NCI-H748 (cell line): ENCODE measurements at regions not wholly inside any gene's neighbourhood (a gene's known extent, or its start where the extent isn't known, plus 50 kb on each side); places are given as distances from the start of the nearest gene placed in this dataset.

Experiments
- DNase-seq: peaks from one replicate; lab custom pipeline; 2025; ENCODE audit not compliant: unreplicated experiment; lab: John Stamatoyannopoulos, UW

DNA sequence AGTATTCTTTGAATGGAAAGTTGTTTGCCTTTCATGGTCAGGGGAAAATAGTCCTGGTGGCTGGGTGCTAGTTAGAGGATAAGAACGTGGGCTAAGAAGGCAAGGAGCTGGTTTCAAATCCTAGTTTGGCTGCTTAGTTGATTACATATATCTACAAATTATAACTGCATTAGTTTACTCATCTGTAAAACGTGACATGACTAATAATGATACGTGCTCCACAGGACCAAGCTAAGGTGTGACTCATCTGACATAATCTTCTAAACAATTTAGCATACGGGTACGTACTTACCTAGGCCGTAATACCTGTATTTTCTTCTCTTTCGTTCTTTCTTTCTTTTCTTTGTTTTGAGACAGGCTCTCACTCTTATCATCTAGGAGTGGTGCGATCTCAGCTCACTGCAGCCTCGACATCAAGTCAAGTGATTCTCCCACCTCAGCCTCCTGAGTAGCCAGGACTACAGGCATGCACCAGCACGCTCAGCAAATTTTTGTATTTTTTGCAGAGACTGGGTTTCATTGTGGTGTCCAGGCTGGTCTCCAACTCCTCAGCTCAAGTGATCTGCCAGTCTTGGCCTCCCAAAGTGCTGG lies 1274.2 kb upstream of the GJE1 start:
- DNase-seq, result no peak

DNA sequence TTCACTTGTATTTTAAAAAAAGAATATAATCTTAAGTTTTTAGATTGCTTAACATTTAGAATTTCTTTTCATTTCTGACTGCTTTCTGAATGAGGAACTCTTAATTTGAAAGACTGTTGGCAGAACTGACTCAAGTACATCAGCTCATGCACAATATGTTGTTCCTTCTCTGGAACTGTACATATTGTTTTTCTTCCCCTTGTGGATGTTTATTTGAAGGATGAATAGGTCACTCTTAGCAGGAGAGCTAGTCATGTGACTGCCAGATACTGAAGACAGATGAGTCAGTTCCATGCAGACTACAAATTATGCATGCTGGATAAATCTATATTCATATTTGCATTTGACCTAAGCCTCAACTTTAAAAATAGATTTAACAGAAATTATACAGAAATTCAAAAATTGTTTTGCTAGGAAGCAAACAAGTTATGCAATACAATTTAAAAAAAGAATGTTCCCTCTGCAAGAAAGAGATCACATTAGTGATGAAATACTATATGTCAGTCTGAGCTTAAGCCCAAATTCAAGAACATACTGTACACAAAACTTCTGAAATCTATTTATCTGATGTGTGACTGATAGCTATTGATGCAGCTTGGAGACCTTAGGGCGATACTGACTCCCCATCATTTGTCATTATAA lies 1274.9 kb upstream of the GJE1 start:
- no peak for DNase-seq

- DNase-seq, result no peak
Observed at GRCh38 chr6:140855520-140855919, 1277.2 kb upstream of the GJE1 start.

- no peak for DNase-seq
Observed at GRCh38 chr6:140854318-140854717, 1278.4 kb upstream of the GJE1 start.

- no peak for DNase-seq
Observed at GRCh38 chr6:140850438-140850837, 1282.3 kb upstream of the GJE1 start.

- no peak for DNase-seq
Observed at GRCh38 chr6:140849456-140849855, 1283.3 kb upstream of the GJE1 start.

- no peak for DNase-seq
Observed at GRCh38 chr6:140847262-140847645, 1285.5 kb upstream of the GJE1 start.

DNA sequence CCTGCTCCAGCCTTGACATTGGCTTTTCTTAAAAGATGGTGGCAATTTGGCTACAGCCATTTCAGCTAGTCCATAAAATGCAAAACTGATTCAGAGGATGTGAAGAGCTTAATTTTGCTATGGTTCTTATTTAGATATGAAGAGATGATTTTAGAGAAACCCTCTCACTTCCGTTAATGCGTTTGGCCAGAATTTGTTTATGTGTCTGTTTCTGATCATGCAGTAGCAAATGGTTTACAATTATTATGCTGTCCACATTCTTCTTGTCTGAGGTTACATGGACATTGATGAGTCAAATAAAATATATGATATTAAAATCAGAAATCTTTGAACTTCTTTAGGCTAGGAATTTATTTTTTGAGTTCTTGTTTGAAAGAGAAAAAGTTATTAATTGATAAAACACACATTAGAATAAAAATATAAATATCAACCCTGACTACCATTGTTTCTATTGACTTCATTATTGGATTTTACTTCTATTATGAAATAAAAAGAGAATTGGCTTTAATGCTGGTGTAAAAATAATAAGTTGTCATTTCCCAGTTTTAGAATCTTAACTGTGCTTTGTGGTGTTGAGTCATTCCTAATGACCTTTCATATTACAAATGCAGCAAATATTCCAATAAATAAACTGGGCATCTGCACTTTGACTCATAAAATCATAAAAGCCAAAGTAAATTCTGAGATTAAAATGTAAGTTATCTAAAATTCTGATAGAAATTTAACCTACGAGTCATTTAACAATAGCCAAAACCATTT lies 1286.0 kb upstream of the GJE1 start:
- no peak for DNase-seq

GRCh38 chr6:140845701-140846100 lies 1287.0 kb upstream of the GJE1 start:
- no peak for DNase-seq

DNA sequence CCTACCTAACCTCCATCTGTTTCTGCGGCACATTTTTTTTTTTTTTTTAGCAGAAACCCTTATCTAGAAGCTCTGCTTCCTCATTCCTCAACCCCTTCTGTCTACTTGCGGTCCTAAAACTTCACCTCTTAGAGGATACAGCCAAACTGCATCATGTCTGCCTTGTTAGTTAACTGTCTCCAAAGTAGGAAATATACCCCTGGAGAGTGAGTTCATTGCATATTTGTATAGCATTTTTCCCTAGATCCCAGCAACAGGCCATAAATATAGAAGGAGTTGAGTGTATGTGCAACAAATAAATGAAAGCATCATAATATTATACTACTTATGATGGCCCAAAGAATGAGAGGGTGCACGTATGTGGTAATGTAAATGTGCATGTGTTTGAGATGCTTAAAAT lies 1288.6 kb upstream of the GJE1 start:
- no peak for DNase-seq

GRCh38 chr6:140833408-140833807 lies 1299.3 kb upstream of the GJE1 start:
- no peak for DNase-seq

- no peak for DNase-seq
Observed at GRCh38 chr6:140830666-140831065, 1302.1 kb upstream of the GJE1 start.

DNA sequence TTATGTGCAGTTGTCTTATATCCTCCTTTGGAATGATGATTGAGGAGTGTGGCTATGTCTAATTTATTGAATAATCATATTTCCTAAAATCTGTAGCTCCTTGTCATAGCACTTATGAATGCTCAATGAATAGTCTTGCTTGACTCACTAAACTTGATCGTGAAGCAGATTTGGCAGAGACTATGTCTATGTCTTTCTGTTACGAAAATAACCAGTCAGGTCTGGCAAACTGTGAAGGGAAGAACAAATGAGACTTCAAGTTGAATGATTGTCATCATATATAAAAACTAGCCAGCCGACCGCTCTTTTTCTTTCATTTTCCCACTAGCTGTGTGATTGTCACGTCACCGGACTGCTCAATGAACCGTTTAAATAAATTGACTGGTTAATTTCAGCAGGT lies 1303.9 kb upstream of the GJE1 start:
- no peak for DNase-seq

- no peak for DNase-seq
Observed at GRCh38 chr6:140827593-140827992, 1305.1 kb upstream of the GJE1 start.

DNA sequence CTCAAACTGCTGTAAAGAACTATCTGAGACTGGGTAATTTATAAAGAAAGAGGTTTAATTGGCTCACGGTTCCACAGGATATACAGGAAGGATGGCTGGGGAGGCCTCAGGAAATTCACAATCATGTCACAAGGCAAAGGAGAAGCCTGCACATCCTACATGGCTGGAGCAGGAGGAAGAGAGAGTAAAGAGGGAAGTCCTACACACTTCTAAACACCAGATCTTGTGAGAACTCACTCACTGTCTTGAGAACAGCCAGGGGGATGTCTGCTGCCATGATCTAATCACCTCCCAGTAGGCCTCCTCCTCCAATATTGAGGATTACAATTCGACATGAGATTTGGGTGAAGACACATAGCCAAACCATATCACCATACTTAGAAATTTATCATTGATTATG lies 1307.0 kb upstream of the GJE1 start:
- DNase-seq, result no peak

DNA sequence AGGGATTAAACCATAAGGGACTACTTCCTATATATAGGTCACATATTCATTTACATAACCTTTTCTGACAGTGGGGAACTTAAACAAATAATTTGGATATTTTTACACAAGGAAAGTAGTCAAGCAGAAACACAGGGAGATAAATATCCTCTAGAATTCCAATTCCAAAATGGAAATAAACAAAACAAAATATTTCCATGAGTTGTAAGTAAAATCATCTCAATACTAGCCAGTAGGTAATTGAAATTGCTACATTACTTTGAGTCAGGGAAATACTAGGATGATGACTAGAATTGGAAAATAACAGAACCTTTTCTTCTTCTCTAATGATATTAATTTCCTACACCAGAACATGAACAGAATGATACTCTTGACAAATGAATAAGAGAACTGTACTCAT lies 1308.1 kb upstream of the GJE1 start:
- no peak for DNase-seq

DNA sequence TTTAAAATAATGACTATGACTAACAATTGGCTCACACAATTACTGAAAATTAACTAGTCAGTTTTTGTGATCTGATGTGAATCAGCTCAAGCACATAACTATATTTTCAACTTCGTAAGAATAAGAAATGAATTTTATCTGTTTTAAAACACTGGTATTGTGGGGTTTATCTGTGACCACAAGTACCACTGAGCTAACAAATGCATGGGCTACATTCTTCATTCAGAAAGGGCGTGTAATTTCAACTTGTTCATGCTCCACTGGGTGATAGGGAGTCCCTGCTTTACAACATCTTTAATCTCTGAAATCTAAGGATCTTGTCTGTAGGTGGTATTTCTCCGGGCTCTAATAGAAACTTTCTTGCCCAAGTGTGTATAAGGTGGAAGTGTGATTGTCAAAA lies 1311.5 kb upstream of the GJE1 start:
- DNase-seq, result no peak

DNA sequence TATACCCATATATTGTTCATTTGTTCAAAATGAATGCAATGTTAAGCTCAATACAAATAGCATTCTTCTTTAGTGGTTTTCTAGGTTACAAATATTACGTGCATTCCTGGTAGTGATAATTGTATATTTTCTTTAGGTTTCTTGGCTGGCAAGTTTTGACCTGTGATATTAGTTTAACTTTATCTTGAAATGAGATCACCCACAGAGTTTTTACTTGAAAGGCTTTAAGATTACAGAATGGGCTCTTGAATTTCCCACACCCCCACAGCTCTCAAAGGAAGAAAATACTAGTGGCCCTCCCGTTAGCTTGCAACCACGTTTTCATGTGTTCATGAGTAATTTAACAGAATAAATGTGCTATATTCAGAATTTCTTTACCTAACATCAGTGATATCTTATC lies 1315.5 kb upstream of the GJE1 start:
- no peak for DNase-seq

GRCh38 chr6:140816681-140817080 lies 1316.0 kb upstream of the GJE1 start:
- peak; percentile 27 for DNase-seq

DNA sequence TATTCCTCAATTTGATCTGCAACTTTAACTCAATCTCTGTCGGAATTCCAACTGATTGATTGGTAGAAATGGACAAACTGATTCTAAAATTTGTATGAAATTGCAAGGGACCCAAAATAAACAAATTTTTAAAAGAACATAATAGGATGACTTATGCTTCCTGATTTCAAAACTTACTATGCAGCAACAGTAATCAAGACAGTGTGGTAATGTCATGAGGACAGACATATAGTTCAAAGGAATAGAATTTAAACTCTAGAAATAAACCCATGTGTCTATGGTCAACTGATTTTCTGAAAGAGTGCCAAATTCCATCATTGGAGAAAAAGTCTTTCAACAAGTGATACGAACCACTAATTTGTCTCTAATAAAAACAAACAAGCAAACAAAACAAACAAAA lies 1320.1 kb upstream of the GJE1 start:
- DNase-seq, result no peak

DNA sequence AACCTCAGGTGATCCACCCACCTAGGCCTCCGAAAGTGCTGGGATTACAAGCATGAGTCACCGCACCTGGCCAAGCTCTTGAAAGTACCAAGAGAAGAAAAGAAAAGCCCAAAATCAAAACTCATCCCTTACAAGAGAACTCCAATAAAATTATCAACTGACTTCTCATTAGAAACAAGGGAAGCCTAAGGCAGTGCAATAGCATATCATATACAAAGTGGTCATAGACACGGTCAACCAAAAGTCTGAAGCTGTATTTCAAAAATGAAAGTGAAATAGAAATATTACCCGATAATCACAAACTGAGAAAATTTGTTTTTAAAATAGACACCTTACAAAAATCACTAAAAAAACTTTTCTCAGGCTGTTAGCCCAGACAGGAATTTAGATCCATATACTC lies 1321.1 kb upstream of the GJE1 start:
- no peak for DNase-seq

DNA sequence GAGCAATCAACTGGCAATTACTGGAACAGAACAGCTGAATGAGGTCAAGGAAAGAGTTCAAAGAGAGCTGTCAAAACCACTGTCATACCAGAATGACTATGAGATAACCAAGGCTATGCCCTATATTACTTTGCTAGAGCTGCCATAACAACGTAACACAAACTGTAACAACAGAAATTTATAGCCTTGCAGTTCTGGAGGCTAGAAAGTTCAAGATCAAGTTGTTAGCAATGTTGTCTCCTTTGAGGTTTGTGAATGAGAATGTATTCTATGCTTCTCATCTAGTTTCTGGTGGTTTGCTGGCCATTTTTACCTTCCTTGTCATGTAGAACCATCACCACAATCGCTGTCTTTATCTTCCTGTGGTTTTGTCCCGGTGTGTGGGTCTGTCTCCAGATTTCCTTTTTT lies 1323.0 kb upstream of the GJE1 start:
- DNase-seq, result no peak

- DNase-seq, result no peak
Observed at GRCh38 chr6:140806431-140806830, 1326.3 kb upstream of the GJE1 start.
